Panc1 (cell line): ENCODE measurements at regions not wholly inside any gene's neighbourhood (a gene's known extent, or its start where the extent isn't known, plus 50 kb on each side); places are given as distances from the start of the nearest gene placed in this dataset.

Experiments
- ATAC-seq: fragments of 200-7000 bp; cut with Tn5 transposase; 2 replicates; pipeline ENCODE4 v1.9.1; 2020; ENCODE audit warnings: mild to moderate bottlenecking, moderate library complexity
- BruUV-seq: library from RNA; stranded (reverse); fragments of 400-500 nt; replicated peaks from 2 replicates; lab custom pipeline; 2021; lab: Mats Ljungman, UMichigan
- CTCF ChIA-PET: fragments of 300-600 bp; sonication (Branson Sonifier 250); formaldehyde crosslinking; loops from one replicate; lab custom pipeline; 2022; ENCODE audit warnings: antibody characterized with exemption; lab: Charles Lee
- POLR2A ChIA-PET: fragments of 300-600 bp; sonication (Branson Sonifier 250); formaldehyde crosslinking; loops from one replicate; lab custom pipeline; 2022; ENCODE audit warnings: antibody characterized with exemption; lab: Charles Lee
- DNase-seq: peaks from one replicate; pipeline ENCODE4 v3.0.0-alpha.2; 2010; ENCODE audit warnings: low read depth, low spot score
- H3K27ac ChIP-seq: 2 replicates; pipeline ENCODE4 v1.5.1; 2011; ENCODE audit warnings: mild to moderate bottlenecking, low read length, inconsistent platforms
- H3K27me3 ChIP-seq: fragments of 200-500 bp; sonication (Bioruptor generic); 2 replicates; pipeline ENCODE4 v1.6.0; 2014; ENCODE audit warnings: low read length, inconsistent platforms; ENCODE audit not compliant: control insufficient read depth, insufficient read depth
- H3K36me3 ChIP-seq: fragments of 200-500 bp; sonication (Bioruptor generic); 2 replicates; pipeline ENCODE4 v1.5.1; 2014; ENCODE audit warnings: inconsistent platforms, mild to moderate bottlenecking, low read length, moderate library complexity; ENCODE audit not compliant: control insufficient read depth, insufficient read depth
- H3K4me1 ChIP-seq: 2 replicates; pipeline ENCODE4 v1.5.1; 2011; ENCODE audit warnings: inconsistent platforms, mild to moderate bottlenecking, low read length, moderate library complexity; ENCODE audit not compliant: control insufficient read depth, insufficient read depth
- H3K4me3 ChIP-seq, 2 experiments: 2 replicates each; pipeline ENCODE4 v1.5.1; 2011 to 2012; ENCODE audit warnings: low read depth in 2 of 2, low read length in 2 of 2, mild to moderate bottlenecking in 2 of 2, inconsistent platforms in 1 of 2, moderate library complexity in 1 of 2
- H3K9me3 ChIP-seq: fragments of 200-500 bp; sonication (Bioruptor generic); 2 replicates; pipeline ENCODE4 v1.5.1; 2014; ENCODE audit warnings: low read depth, mild to moderate bottlenecking, inconsistent platforms, low read length, moderate library complexity; ENCODE audit not compliant: control insufficient read depth, insufficient read depth
- POLR2AphosphoS5 ChIP-seq: IDR thresholded peaks from 2 replicates; pipeline ENCODE4 v1.6.1; 2012; ENCODE audit warnings: mild to moderate bottlenecking, low read depth, low read length, moderate library complexity
- SIN3A ChIP-seq: IDR thresholded peaks from 2 replicates; pipeline ENCODE4 v1.6.1; 2012; ENCODE audit warnings: low read depth, mild to moderate bottlenecking, low read length, moderate library complexity, borderline replicate concordance; ENCODE audit not compliant: insufficient read depth
- TCF7L2 ChIP-seq: IDR thresholded peaks from 2 replicates; pipeline ENCODE4 v1.6.1; 2011; ENCODE audit warnings: mild to moderate bottlenecking, low read depth, low read length, inconsistent platforms
- in situ Hi-C: cut with HindIII; loops from 2 replicates; pipeline ENCODE4 v1.10.0; 2016; ENCODE audit warnings: low sequenced_read_pairs, low pct_unique_long_range_greater_than_20kb
- intact Hi-C: fragments of 100-400 bp; cut with micrococcal nuclease; formaldehyde crosslinking; loops from one replicate; pipeline ENCODE4 v1.10.0; 2022; ENCODE audit not compliant: unreplicated experiment
- TF ChIP-seq, protein P1 (sequence below): fragments of 450-650 bp; IDR thresholded peaks from 2 replicates; pipeline ENCODE4 v1.5.1; 2017; ENCODE audit warnings: mild to moderate bottlenecking
- TF ChIP-seq, protein P2 (sequence below), 2 experiments: IDR thresholded peaks; 2 replicates each; pipeline ENCODE4 v1.6.1; 2011 to 2012; ENCODE audit warnings: low read depth in 2 of 2, control low read depth in 1 of 2, low read length in 1 of 2, mild to moderate bottlenecking in 1 of 2, moderate library complexity in 1 of 2; ENCODE audit not compliant: insufficient read depth in 1 of 2

DNA sequence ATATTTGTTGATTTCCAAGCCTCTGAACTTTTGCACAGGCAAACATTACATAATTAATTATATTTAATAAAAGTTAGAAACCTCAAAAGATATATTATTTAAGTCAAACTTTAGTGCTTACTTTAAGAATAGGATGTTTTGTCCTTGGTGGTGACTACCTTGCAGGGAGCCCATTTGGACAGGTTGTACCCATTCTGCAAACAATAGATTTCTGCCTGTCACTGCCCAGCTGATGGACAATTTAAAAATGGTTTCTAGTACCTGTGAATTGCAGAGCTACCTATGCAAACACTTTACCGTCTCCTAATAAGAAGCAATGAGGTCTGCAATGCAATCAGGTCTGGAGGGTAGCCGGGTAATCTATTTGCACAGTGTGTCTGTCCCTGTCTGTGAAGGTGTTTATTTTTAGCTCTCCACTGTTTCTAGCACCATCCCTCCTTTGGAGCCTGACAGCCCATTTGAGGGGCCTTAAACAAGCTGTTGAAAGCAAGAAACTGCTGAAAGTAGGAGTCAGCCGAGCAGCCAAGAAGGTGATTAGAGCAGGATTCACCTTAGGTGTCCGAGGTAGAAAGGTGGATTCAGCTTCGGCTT, 556.2 kb upstream of the CFAP20DC start:
- no TSS peak for BruUV-seq
- no peak for ATAC-seq
- in situ Hi-C loops, result no loop called here

DNA sequence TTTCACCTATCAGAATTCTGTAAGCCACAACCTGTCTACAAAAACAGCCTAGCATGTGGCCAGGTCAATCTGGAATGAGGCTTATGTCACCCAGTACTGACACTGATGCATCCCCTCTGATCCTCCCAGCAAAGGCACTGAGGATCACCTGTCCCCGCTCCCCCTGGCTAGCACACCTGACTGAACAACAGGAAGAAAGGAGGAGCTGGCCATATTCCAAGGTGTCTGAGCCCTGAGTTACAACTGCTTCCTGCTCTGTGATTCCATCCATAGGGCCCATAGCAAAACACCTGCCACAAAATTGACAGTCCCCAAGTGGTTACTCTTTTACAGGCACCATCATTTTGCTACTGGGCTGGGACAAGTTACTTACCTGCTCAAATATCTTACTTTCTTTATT, 555.5 kb upstream of the CFAP20DC start:
- in situ Hi-C loops, result no loop called here
- no TSS peak for BruUV-seq
- TF ChIP-seq, protein P1, sequence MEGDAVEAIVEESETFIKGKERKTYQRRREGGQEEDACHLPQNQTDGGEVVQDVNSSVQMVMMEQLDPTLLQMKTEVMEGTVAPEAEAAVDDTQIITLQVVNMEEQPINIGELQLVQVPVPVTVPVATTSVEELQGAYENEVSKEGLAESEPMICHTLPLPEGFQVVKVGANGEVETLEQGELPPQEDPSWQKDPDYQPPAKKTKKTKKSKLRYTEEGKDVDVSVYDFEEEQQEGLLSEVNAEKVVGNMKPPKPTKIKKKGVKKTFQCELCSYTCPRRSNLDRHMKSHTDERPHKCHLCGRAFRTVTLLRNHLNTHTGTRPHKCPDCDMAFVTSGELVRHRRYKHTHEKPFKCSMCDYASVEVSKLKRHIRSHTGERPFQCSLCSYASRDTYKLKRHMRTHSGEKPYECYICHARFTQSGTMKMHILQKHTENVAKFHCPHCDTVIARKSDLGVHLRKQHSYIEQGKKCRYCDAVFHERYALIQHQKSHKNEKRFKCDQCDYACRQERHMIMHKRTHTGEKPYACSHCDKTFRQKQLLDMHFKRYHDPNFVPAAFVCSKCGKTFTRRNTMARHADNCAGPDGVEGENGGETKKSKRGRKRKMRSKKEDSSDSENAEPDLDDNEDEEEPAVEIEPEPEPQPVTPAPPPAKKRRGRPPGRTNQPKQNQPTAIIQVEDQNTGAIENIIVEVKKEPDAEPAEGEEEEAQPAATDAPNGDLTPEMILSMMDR, result no peak
- TF ChIP-seq, protein P2, sequence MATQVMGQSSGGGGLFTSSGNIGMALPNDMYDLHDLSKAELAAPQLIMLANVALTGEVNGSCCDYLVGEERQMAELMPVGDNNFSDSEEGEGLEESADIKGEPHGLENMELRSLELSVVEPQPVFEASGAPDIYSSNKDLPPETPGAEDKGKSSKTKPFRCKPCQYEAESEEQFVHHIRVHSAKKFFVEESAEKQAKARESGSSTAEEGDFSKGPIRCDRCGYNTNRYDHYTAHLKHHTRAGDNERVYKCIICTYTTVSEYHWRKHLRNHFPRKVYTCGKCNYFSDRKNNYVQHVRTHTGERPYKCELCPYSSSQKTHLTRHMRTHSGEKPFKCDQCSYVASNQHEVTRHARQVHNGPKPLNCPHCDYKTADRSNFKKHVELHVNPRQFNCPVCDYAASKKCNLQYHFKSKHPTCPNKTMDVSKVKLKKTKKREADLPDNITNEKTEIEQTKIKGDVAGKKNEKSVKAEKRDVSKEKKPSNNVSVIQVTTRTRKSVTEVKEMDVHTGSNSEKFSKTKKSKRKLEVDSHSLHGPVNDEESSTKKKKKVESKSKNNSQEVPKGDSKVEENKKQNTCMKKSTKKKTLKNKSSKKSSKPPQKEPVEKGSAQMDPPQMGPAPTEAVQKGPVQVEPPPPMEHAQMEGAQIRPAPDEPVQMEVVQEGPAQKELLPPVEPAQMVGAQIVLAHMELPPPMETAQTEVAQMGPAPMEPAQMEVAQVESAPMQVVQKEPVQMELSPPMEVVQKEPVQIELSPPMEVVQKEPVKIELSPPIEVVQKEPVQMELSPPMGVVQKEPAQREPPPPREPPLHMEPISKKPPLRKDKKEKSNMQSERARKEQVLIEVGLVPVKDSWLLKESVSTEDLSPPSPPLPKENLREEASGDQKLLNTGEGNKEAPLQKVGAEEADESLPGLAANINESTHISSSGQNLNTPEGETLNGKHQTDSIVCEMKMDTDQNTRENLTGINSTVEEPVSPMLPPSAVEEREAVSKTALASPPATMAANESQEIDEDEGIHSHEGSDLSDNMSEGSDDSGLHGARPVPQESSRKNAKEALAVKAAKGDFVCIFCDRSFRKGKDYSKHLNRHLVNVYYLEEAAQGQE (IDR thresholded peaks at IDR 0.05; ENCODE audit: insufficient read depth in 1 of 2, low read depth in 2 of 2, low read length in 1 of 2), result no peak
- TF ChIP-seq POLR2AphosphoS5, result no peak
- no peak for TF ChIP-seq SIN3A
- no peak for TF ChIP-seq TCF7L2
- ChIA-PET POLR2A (no interaction called here), CTCF (no interaction called here)
- Histone ChIP-seq H3K4me3 (no peak overlapping the region), H3K27me3 (no peaks in the 10 kb centered on the region), H3K4me1 (no peaks in the 10 kb centered on the region), H3K9me3 (no peaks in the 10 kb centered on the region), H3K36me3 (no peaks in the 10 kb centered on the region), H3K27ac (no peak overlapping the region)
- DNase-seq (no peak), ATAC-seq (no peak)
- intact Hi-C loops, result no loop called here

More for the DNA sequence above, 556.2 kb upstream of the CFAP20DC start:
- ChIA-PET CTCF (no interaction called here), POLR2A (no interaction called here)
- intact Hi-C loops, result no loop called here
- no peaks in the 10 kb centered on the region for H3K4me1 ChIP-seq
- H3K4me3 ChIP-seq, result no peak overlapping the region
- H3K27ac ChIP-seq, result no peak overlapping the region
- H3K9me3 ChIP-seq, result no peaks in the 10 kb centered on the region
- no peaks in the 10 kb centered on the region for H3K36me3 ChIP-seq
- no peaks in the 10 kb centered on the region for H3K27me3 ChIP-seq
- no peak for DNase-seq
- TF ChIP-seq, protein P2 (IDR thresholded peaks at IDR 0.05; ENCODE audit: insufficient read depth in 1 of 2, low read depth in 2 of 2, low read length in 1 of 2), result no peak
- no peak for TF ChIP-seq TCF7L2
- TF ChIP-seq POLR2AphosphoS5, result no peak
- TF ChIP-seq, protein P1, result no peak
- no peak for TF ChIP-seq SIN3A
